MM.1S (cell line): ENCODE measurements at regions not wholly inside any gene's neighbourhood (a gene's known extent, or its start where the extent isn't known, plus 50 kb on each side); places are given as distances from the start of the nearest gene placed in this dataset.

Source experiments
- DNase-seq: peaks from one replicate; pipeline ENCODE4 v3.0.0-alpha.2; 2015
- H2AFZ ChIP-seq: fragments of 300-600 bp; sonication (generic); 2 replicates; pipeline ENCODE4 v1.6.0; 2016; ENCODE audit warnings: antibody characterized with exemption, low read length
- H3F3A ChIP-seq: fragments of 300-600 bp; sonication (generic); 2 replicates; pipeline ENCODE4 v1.6.1; 2016; ENCODE audit warnings: mild to moderate bottlenecking, antibody characterized with exemption, low read length, moderate library complexity, mixed read lengths; ENCODE audit not compliant: insufficient read depth
- H3K27ac ChIP-seq: fragments of 300-600 bp; sonication (generic); 2 replicates; pipeline ENCODE4 v1.5.1; 2016; ENCODE audit warnings: mild to moderate bottlenecking, low read length
- H3K27me3 ChIP-seq: fragments of 300-600 bp; sonication (generic); replicated peaks from 2 replicates; pipeline ENCODE4 v1.6.0; 2016; ENCODE audit warnings: low read length; ENCODE audit not compliant: insufficient read depth
- H3K36me3 ChIP-seq: fragments of 300-600 bp; sonication (generic); replicated peaks from 2 replicates; pipeline ENCODE4 v1.6.1; 2016; ENCODE audit warnings: mild to moderate bottlenecking, low read length, mixed read lengths; ENCODE audit not compliant: insufficient read depth
- H3K4me1 ChIP-seq: fragments of 300-600 bp; sonication (generic); 2 replicates; pipeline ENCODE4 v1.6.1; 2016; ENCODE audit warnings: low read length, mixed read lengths
- H3K4me2 ChIP-seq: fragments of 300-600 bp; sonication (generic); 2 replicates; pipeline ENCODE4 v1.6.0; 2016; ENCODE audit warnings: low read depth, low read length
- H3K4me3 ChIP-seq: fragments of 300-600 bp; sonication (generic); 2 replicates; pipeline ENCODE4 v1.5.1; 2016; ENCODE audit warnings: low read length, mixed read lengths
- H3K79me2 ChIP-seq: fragments of 300-600 bp; sonication (generic); 2 replicates; pipeline ENCODE4 v1.6.1; 2016; ENCODE audit warnings: mixed run types, low read length, mixed read lengths
- H3K9ac ChIP-seq: fragments of 300-600 bp; sonication (generic); 2 replicates; pipeline ENCODE4 v1.6.1; 2016; ENCODE audit warnings: low read length, mixed read lengths
- H3K9me2 ChIP-seq: fragments of 300-600 bp; sonication (generic); replicated peaks from 2 replicates; pipeline ENCODE4 v1.6.1; 2016; ENCODE audit warnings: mild to moderate bottlenecking, low read length, mixed read lengths; ENCODE audit not compliant: insufficient read depth
- H3K9me3 ChIP-seq: fragments of 300-600 bp; sonication (generic); replicated peaks from 2 replicates; pipeline ENCODE4 v1.6.1; 2016; ENCODE audit warnings: mild to moderate bottlenecking, low read length, mixed read lengths; ENCODE audit not compliant: insufficient read depth
- H4K20me1 ChIP-seq: fragments of 300-600 bp; sonication (generic); 2 replicates; pipeline ENCODE4 v1.6.1; 2016; ENCODE audit warnings: mild to moderate bottlenecking, low read length, moderate library complexity, mixed read lengths; ENCODE audit not compliant: insufficient read depth
- CTCF ChIP-seq: fragments of 300-600 bp; sonication (generic); IDR thresholded peaks from 2 replicates; pipeline ENCODE4 v1.5.1; 2016; ENCODE audit warnings: antibody characterized with exemption, low read length, mixed read lengths
- EZH2 ChIP-seq: fragments of 300-600 bp; sonication (generic); optimal IDR thresholded peaks from 2 replicates; pipeline ENCODE3; 2017; ENCODE audit warnings: low read depth, mild to moderate bottlenecking, antibody characterized with exemption, low read length, mixed read lengths
- EZH2phosphoT487 ChIP-seq: fragments of 300-600 bp; sonication (generic); IDR thresholded peaks from 2 replicates; pipeline ENCODE4 v1.6.1; 2018; ENCODE audit warnings: antibody characterized with exemption, low read length

DNA sequence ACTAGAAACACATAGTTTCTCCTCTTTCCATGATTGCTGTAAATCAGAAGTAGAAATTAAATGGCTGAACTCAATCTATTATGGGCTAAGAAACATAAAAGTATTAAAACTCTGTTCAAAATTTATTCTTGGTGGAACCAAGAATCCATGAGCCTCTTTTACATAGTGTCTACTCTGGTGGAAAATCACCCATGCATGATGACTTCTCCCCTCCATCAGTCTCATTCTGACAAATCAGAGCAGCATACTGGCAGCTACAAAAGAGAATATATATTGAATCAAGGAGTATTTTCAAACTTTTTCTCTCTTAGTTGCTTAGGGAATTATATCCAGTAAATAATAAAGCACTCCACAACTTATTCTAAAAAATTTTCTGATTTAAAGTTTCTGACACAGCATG lies 536.9 kb upstream of the CCDC54 start:
- no peak overlapping the region for H3K4me3 ChIP-seq
- H4K20me1 ChIP-seq, result no peaks in the 10 kb centered on the region
- DNase-seq, result no peak
- H3K9me3 ChIP-seq, result no peaks in the 10 kb centered on the region
- no peak overlapping the region for H2AFZ ChIP-seq
- no peak overlapping the region for H3K9ac ChIP-seq
- H3K27me3 ChIP-seq, result no peaks in the 10 kb centered on the region
- H3K9me2 ChIP-seq, result no peaks in the 10 kb centered on the region
- no peaks in the 10 kb centered on the region for H3F3A ChIP-seq
- no peaks in the 10 kb centered on the region for H3K36me3 ChIP-seq
- no peak overlapping the region for H3K4me2 ChIP-seq
- H3K27ac ChIP-seq, result no peak overlapping the region
- H3K79me2 ChIP-seq, result no peaks in the 10 kb centered on the region
- H3K4me1 ChIP-seq, result no peaks in the 10 kb centered on the region
- TF ChIP-seq EZH2phosphoT487, result no peak

GRCh38 chr3:106842151-106842550 lies 535.1 kb upstream of the CCDC54 start:
- no peaks in the 10 kb centered on the region for H3K4me1 ChIP-seq
- no peak for TF ChIP-seq CTCF
- H3K36me3 ChIP-seq, result no peaks in the 10 kb centered on the region
- H4K20me1 ChIP-seq, result no peaks in the 10 kb centered on the region
- no peaks in the 10 kb centered on the region for H3K9me2 ChIP-seq
- no peaks in the 10 kb centered on the region for H3F3A ChIP-seq
- H3K9ac ChIP-seq, result no peak overlapping the region
- no peaks in the 10 kb centered on the region for H3K79me2 ChIP-seq
- no peaks in the 10 kb centered on the region for H3K27me3 ChIP-seq
- H3K27ac ChIP-seq, result no peak overlapping the region
- H3K4me3 ChIP-seq, result no peak overlapping the region
- no peak for DNase-seq
- H3K4me2 ChIP-seq, result no peak overlapping the region
- no peaks in the 10 kb centered on the region for H3K9me3 ChIP-seq
- no peak overlapping the region for H2AFZ ChIP-seq

GRCh38 chr3:106844638-106845037 lies 532.6 kb upstream of the CCDC54 start:
- Histone ChIP-seq H3K9me3 (no peaks in the 10 kb centered on the region), H3K79me2 (no peaks in the 10 kb centered on the region), H3K27ac (no peak overlapping the region), H2AFZ (no peak overlapping the region), H3K36me3 (no peaks in the 10 kb centered on the region), H3K4me1 (no peaks in the 10 kb centered on the region), H3K9me2 (no peaks in the 10 kb centered on the region), H3K9ac (no peak overlapping the region), H3K4me3 (no peak overlapping the region), H3F3A (no peaks in the 10 kb centered on the region), H3K4me2 (no peak overlapping the region), H3K27me3 (no peaks in the 10 kb centered on the region), H4K20me1 (no peaks in the 10 kb centered on the region)
- DNase-seq, result no peak
- TF ChIP-seq CTCF (no peak), EZH2phosphoT487 (no peak), EZH2 (no peak)

GRCh38 chr3:106848099-106848498 lies 529.1 kb upstream of the CCDC54 start:
- no peaks in the 10 kb centered on the region for H3K27me3 ChIP-seq
- no peak overlapping the region for H2AFZ ChIP-seq
- H3K4me1 ChIP-seq, result no peaks in the 10 kb centered on the region
- no peaks in the 10 kb centered on the region for H3K36me3 ChIP-seq
- H3K4me3 ChIP-seq, result no peak overlapping the region
- no peaks in the 10 kb centered on the region for H3K9me3 ChIP-seq
- no peak overlapping the region for H3K4me2 ChIP-seq
- TF ChIP-seq EZH2phosphoT487 (no peak), EZH2 (no peak), CTCF (no peak)
- no peaks in the 10 kb centered on the region for H3F3A ChIP-seq
- no peaks in the 10 kb centered on the region for H3K9me2 ChIP-seq
- H3K27ac ChIP-seq, result no peak overlapping the region
- H3K9ac ChIP-seq, result no peak overlapping the region
- DNase-seq, result no peak
- H3K79me2 ChIP-seq, result no peaks in the 10 kb centered on the region
- H4K20me1 ChIP-seq, result no peaks in the 10 kb centered on the region
